Mammary epithelial cell (primary cell): ENCODE measurements at regions not wholly inside any gene's neighbourhood (a gene's known extent, or its start where the extent isn't known, plus 50 kb on each side); places are given as distances from the start of the nearest gene placed in this dataset.

ENCODE experiments used
- EZH2 ChIP-seq: IDR thresholded peaks from 2 replicates; pipeline ENCODE4 v1.6.1; 2012; ENCODE audit warnings: low read length, inconsistent platforms, borderline replicate concordance
- TF ChIP-seq, protein P1 (sequence below), 2 donors: IDR thresholded peaks in 1 of 2; conservative IDR thresholded peaks in 1 of 2; 2 replicates each; pipeline ENCODE4 v1.5.1; 2011 to 2012; ENCODE audit warnings: inconsistent platforms in 2 of 2, low read length in 2 of 2, mild to moderate bottlenecking in 2 of 2, control low read depth in 1 of 2, low read depth in 1 of 2; ENCODE audit not compliant: insufficient read depth in 1 of 2; ENCODE audit errors: extremely low read depth in 1 of 2

GRCh38 chr4:97374526-97374925 is 768.8 kb downstream of the STPG2 start:
- no peak for TF ChIP-seq EZH2
- TF ChIP-seq, protein P1, sequence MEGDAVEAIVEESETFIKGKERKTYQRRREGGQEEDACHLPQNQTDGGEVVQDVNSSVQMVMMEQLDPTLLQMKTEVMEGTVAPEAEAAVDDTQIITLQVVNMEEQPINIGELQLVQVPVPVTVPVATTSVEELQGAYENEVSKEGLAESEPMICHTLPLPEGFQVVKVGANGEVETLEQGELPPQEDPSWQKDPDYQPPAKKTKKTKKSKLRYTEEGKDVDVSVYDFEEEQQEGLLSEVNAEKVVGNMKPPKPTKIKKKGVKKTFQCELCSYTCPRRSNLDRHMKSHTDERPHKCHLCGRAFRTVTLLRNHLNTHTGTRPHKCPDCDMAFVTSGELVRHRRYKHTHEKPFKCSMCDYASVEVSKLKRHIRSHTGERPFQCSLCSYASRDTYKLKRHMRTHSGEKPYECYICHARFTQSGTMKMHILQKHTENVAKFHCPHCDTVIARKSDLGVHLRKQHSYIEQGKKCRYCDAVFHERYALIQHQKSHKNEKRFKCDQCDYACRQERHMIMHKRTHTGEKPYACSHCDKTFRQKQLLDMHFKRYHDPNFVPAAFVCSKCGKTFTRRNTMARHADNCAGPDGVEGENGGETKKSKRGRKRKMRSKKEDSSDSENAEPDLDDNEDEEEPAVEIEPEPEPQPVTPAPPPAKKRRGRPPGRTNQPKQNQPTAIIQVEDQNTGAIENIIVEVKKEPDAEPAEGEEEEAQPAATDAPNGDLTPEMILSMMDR (conservative IDR thresholded peaks at IDR 0.05 in 1 of 2, IDR thresholded peaks at IDR 0.05 in 1 of 2; ENCODE audit: extremely low read depth in 1 of 2, insufficient read depth in 1 of 2, low read depth in 1 of 2, low read length in 2 of 2): no peak
